WTC11 (cell line): ENCODE measurements at regions not wholly inside any gene's neighbourhood (a gene's known extent, or its start where the extent isn't known, plus 50 kb on each side); places are given as distances from the start of the nearest gene placed in this dataset.

Experiments used
- ATAC-seq: fragments of 200-7000 bp; cut with Tn5 transposase; 2 replicates; pipeline ENCODE4 v1.10.0; 2021; ENCODE audit warnings: mild to moderate bottlenecking, moderate library complexity
- CTCF ChIA-PET: fragments of 300-600 bp; sonication (Branson Sonifier 250); formaldehyde crosslinking; loops from one replicate; lab custom pipeline; 2021; ENCODE audit warnings: antibody characterized with exemption; lab: Charles Lee
- POLR2A ChIA-PET: fragments of 350-600 bp; sonication (Branson Sonifier 250); formaldehyde crosslinking; loops from one replicate; lab custom pipeline; 2021; ENCODE audit warnings: antibody characterized with exemption; lab: Charles Lee
- DNase-seq: peaks from one replicate; pipeline ENCODE4 v3.0.0; 2021; ENCODE audit warnings: low spot score
- H3K27ac Mint-ChIP-seq: 2 replicates; pipeline ENCODE4 v1.8.0; 2021; ENCODE audit warnings: mixed read lengths
- H3K27me3 Mint-ChIP-seq: 2 replicates; pipeline ENCODE4 v1.8.0; 2021; ENCODE audit warnings: low read depth, mild to moderate bottlenecking, moderate library complexity, mixed read lengths
- H3K36me3 Mint-ChIP-seq: 2 replicates; pipeline ENCODE4 v1.8.0; 2021; ENCODE audit warnings: mixed read lengths
- H3K4me1 Mint-ChIP-seq: 2 replicates; pipeline ENCODE4 v1.8.0; 2022; ENCODE audit warnings: mixed read lengths
- H3K4me3 Mint-ChIP-seq: 2 replicates; pipeline ENCODE4 v1.8.0; 2021; ENCODE audit warnings: mild to moderate bottlenecking, moderate library complexity, mixed read lengths
- H3K9me3 Mint-ChIP-seq: 2 replicates; pipeline ENCODE4 v1.8.0; 2021; ENCODE audit warnings: mixed read lengths
- ARID4B ChIP-seq: sonication (generic); formaldehyde crosslinking; IDR thresholded peaks from 2 replicates; pipeline ENCODE4 v1.8.0; 2023; ENCODE audit warnings: missing genetic modification reagents, mild to moderate bottlenecking, borderline replicate concordance
- ATF6 ChIP-seq: sonication (generic); formaldehyde crosslinking; IDR thresholded peaks from 2 replicates; pipeline ENCODE4 v1.8.1; 2023; ENCODE audit warnings: mild to moderate bottlenecking, missing genetic modification reagents
- ESRRA ChIP-seq: sonication (generic); formaldehyde crosslinking; IDR thresholded peaks from 2 replicates; pipeline ENCODE4 v1.8.1; 2022; ENCODE audit warnings: mild to moderate bottlenecking, missing genetic modification reagents, borderline replicate concordance
- FOXK1 ChIP-seq: sonication (generic); formaldehyde crosslinking; IDR thresholded peaks from 2 replicates; pipeline ENCODE4 v1.8.0; 2022; ENCODE audit warnings: mild to moderate bottlenecking, moderate library complexity, missing genetic modification reagents
- FOXP1 ChIP-seq: sonication (generic); formaldehyde crosslinking; IDR thresholded peaks from 2 replicates; pipeline ENCODE4 v1.8.0; 2022; ENCODE audit warnings: missing genetic modification reagents, mild to moderate bottlenecking, moderate library complexity, borderline replicate concordance
- HMGA2 ChIP-seq: fragments of 250-450 bp; sonication (Bioruptor Pico); IDR thresholded peaks from 2 replicates; pipeline ENCODE4 v1.4.0; 2021; ENCODE audit warnings: mild to moderate bottlenecking, moderate library complexity
- KAT7 ChIP-seq: sonication (generic); formaldehyde crosslinking; IDR thresholded peaks from 2 replicates; pipeline ENCODE4 v1.8.1; 2023; ENCODE audit warnings: missing genetic modification reagents, mild to moderate bottlenecking, borderline replicate concordance
- MAX ChIP-seq: sonication (generic); formaldehyde crosslinking; IDR thresholded peaks from 2 replicates; pipeline ENCODE4 v1.8.0; 2022; ENCODE audit warnings: mild to moderate bottlenecking, missing genetic modification reagents
- NFATC4 ChIP-seq: fragments of 250-450 bp; sonication (Bioruptor Pico); IDR thresholded peaks from 2 replicates; pipeline ENCODE4 v1.9.0; 2021; ENCODE audit warnings: mild to moderate bottlenecking
- NR1H2 ChIP-seq: sonication (generic); formaldehyde crosslinking; IDR thresholded peaks from 2 replicates; pipeline ENCODE4 v1.9.0; 2021; ENCODE audit warnings: mild to moderate bottlenecking, moderate library complexity, missing genetic modification reagents
- PRDM15 ChIP-seq: sonication (generic); formaldehyde crosslinking; IDR thresholded peaks from 2 replicates; pipeline ENCODE4 v1.8.0; 2022; ENCODE audit warnings: missing genetic modification reagents
- SOX15 ChIP-seq: fragments of 250-450 bp; sonication (Bioruptor Pico); IDR thresholded peaks from 2 replicates; pipeline ENCODE4 v1.9.0; 2021; ENCODE audit warnings: mild to moderate bottlenecking
- USF2 ChIP-seq: sonication (generic); formaldehyde crosslinking; IDR thresholded peaks from 2 replicates; pipeline ENCODE4 v1.8.1; 2023; ENCODE audit warnings: mild to moderate bottlenecking, missing genetic modification reagents, moderate library complexity
- ZNF121 ChIP-seq: sonication (generic); formaldehyde crosslinking; IDR thresholded peaks from 2 replicates; pipeline ENCODE4 v1.8.0; 2023; ENCODE audit warnings: missing genetic modification reagents
- ZNF281 ChIP-seq: sonication (generic); formaldehyde crosslinking; IDR thresholded peaks from 2 replicates; pipeline ENCODE4 v1.8.0; 2023; ENCODE audit warnings: mild to moderate bottlenecking, missing genetic modification reagents
- ZNF396 ChIP-seq: fragments of 250-450 bp; sonication (Bioruptor Pico); IDR thresholded peaks from 2 replicates; pipeline ENCODE4 v1.8.0; 2021; ENCODE audit warnings: mild to moderate bottlenecking, moderate library complexity, borderline replicate concordance
- ZNF671 ChIP-seq: fragments of 250-450 bp; sonication (Bioruptor Pico); IDR thresholded peaks from 2 replicates; pipeline ENCODE4 v1.8.0; 2021; ENCODE audit warnings: mild to moderate bottlenecking
- ZSCAN18 ChIP-seq: fragments of 250-450 bp; sonication (Bioruptor Pico); IDR thresholded peaks from 2 replicates; pipeline ENCODE4 v2.1.2; 2022; ENCODE audit warnings: mild to moderate bottlenecking, moderate library complexity

GRCh38 chr12:116492703-116493324, 66.4 kb upstream of the MAP1LC3B2 start:
- H3K4me1 Mint-ChIP-seq = peaks cover 7% of the 10 kb centered on the region
- TF ChIP-seq ZNF121 (CRISPR knock-in tag) = 0 out of 2 replicates have a peak, but pooled peaks have one; percentile 15
- no peak for TF ChIP-seq MAX (CRISPR knock-in tag)
- POLR2A ChIA-PET = no interaction called here
- ATAC-seq (no peak), DNase-seq (no peak)
- no peaks in the 10 kb centered on the region for H3K36me3 Mint-ChIP-seq
- CTCF ChIA-PET = interaction anchor here (0.6 kb wide), 2 partner anchors 197 to 244 kb away, joined by 3 read pairs; no protein-coding TSS in a partner anchor
- no peak overlapping the region for H3K27ac Mint-ChIP-seq
- H3K27me3 Mint-ChIP-seq = no peaks in the 10 kb centered on the region
- no peak overlapping the region for H3K4me3 Mint-ChIP-seq
- H3K9me3 Mint-ChIP-seq = peaks cover 23% of the 10 kb centered on the region

GRCh38 chr12:116495260-116495659, 63.9 kb upstream of the MAP1LC3B2 start:
- no peaks in the 10 kb centered on the region for H3K27me3 Mint-ChIP-seq
- peaks cover 15% of the 10 kb centered on the region; the same call in 1 of the 2 replicates for H3K9me3 Mint-ChIP-seq
- DNase-seq (no peak), ATAC-seq (no peak)
- no peak overlapping the region for H3K27ac Mint-ChIP-seq
- ChIA-PET CTCF (no interaction called here), POLR2A (no interaction called here)
- no peaks in the 10 kb centered on the region for H3K36me3 Mint-ChIP-seq
- peaks cover 11% of the 10 kb centered on the region for H3K4me1 Mint-ChIP-seq
- no peak overlapping the region for H3K4me3 Mint-ChIP-seq
- TF ChIP-seq ZSCAN18 (CRISPR knock-in tag) (no peak), KAT7 (CRISPR knock-in tag) (no peak), FOXK1 (no peak), ATF6 (CRISPR knock-in tag) (no peak), NFATC4 (CRISPR knock-in tag) (no peak), ZNF671 (CRISPR knock-in tag) (no peak), HMGA2 (CRISPR knock-in tag) (no peak), PRDM15 (CRISPR knock-in tag) (no peak), SOX15 (CRISPR knock-in tag) (no peak), FOXP1 (CRISPR knock-in tag) (no peak), ARID4B (CRISPR knock-in tag) (no peak), ESRRA (no peak), USF2 (no peak), ZNF281 (CRISPR knock-in tag) (no peak), NR1H2 (no peak), ZNF396 (CRISPR knock-in tag) (no peak)
